ENCODE measurements at regions not wholly inside any gene's neighbourhood (a gene's known extent, or its start where the extent isn't known, plus 50 kb on each side); places are given as distances from the start of the nearest gene placed in this dataset.
"Not testable (repeated sequence)": the region's sequence is repeated elsewhere in the genome, so short reads cannot be mapped to it uniquely, and the experiment has no call there.

GRCh38 chr18:39208729-39209128 is 1643.1 kb upstream of the CELF4 start:
- H3K27ac ChIP-seq: no peak overlapping the region
- TF ChIP-seq POLR2AphosphoS5 (IDR thresholded peaks at IDR 0.05) (no peak), POLR2A (IDR thresholded peaks at IDR 0.05) (no peak), EP300 (IDR thresholded peaks at IDR 0.05) (no peak)
- TF ChIP-seq, protein P1, sequence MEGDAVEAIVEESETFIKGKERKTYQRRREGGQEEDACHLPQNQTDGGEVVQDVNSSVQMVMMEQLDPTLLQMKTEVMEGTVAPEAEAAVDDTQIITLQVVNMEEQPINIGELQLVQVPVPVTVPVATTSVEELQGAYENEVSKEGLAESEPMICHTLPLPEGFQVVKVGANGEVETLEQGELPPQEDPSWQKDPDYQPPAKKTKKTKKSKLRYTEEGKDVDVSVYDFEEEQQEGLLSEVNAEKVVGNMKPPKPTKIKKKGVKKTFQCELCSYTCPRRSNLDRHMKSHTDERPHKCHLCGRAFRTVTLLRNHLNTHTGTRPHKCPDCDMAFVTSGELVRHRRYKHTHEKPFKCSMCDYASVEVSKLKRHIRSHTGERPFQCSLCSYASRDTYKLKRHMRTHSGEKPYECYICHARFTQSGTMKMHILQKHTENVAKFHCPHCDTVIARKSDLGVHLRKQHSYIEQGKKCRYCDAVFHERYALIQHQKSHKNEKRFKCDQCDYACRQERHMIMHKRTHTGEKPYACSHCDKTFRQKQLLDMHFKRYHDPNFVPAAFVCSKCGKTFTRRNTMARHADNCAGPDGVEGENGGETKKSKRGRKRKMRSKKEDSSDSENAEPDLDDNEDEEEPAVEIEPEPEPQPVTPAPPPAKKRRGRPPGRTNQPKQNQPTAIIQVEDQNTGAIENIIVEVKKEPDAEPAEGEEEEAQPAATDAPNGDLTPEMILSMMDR (IDR thresholded peaks at IDR 0.05): no peak
- H3K9me3 ChIP-seq: no peaks in the 10 kb centered on the region
- WGBS, 2 donors: 85 to 86% methylated on average over 2 of the region's 2 CpGs
- no peak for DNase-seq
- no peaks in the 10 kb centered on the region for H3K36me3 ChIP-seq
- H3K27me3 ChIP-seq: no peaks in the 10 kb centered on the region
- no peak overlapping the region for H3K4me3 ChIP-seq
- H3K4me1 ChIP-seq: no peaks in the 10 kb centered on the region
- intact Hi-C loops (cut with DNase I): no loop called here

- H3K4me3 ChIP-seq: no peak overlapping the region
- H3K9me3 ChIP-seq: no peaks in the 10 kb centered on the region
- TF ChIP-seq EP300 (IDR thresholded peaks at IDR 0.05): no peak
- TF ChIP-seq, protein P1 (IDR thresholded peaks at IDR 0.05): no peak
- TF ChIP-seq POLR2A (IDR thresholded peaks at IDR 0.05): no peak
- TF ChIP-seq POLR2AphosphoS5 (IDR thresholded peaks at IDR 0.05): no peak
- DNase-seq: no peak
- no peaks in the 10 kb centered on the region for H3K4me1 ChIP-seq
- H3K27me3 ChIP-seq: no peaks in the 10 kb centered on the region
- intact Hi-C loops (cut with DNase I): no loop called here
- whole genome bisulfite sequencing, 2 donors: 55 to 74% methylated on average over 2 of the region's 2 CpGs
- no peak overlapping the region for H3K27ac ChIP-seq
- no peaks in the 10 kb centered on the region for H3K36me3 ChIP-seq
Measured at GRCh38 chr18:39208190-39208589, 1642.6 kb upstream of the CELF4 start.

- H3K4me3 ChIP-seq; H3K27me3 ChIP-seq; intact Hi-C loops (cut with DNase I); H3K36me3 ChIP-seq; H3K9me3 ChIP-seq; H3K27ac ChIP-seq; H3K4me1 ChIP-seq; DNase-seq: not testable (repeated sequence)
- WGBS, 2 donors: 86 to 95% methylated on average over 4 of the region's 4 CpGs
Measured at GRCh38 chr18:39206398-39207103, 1641.0 kb upstream of the CELF4 start.

- TF ChIP-seq POLR2A (IDR thresholded peaks at IDR 0.05) (no peak), EP300 (IDR thresholded peaks at IDR 0.05) (no peak)
- TF ChIP-seq, protein P1 (IDR thresholded peaks at IDR 0.05): no peak
- intact Hi-C loops (cut with DNase I): no loop called here
Measured at GRCh38 chr18:39205565-39206195, 1640.1 kb upstream of the CELF4 start.

GRCh38 chr18:39200153-39200552 is 1634.6 kb upstream of the CELF4 start:
- WGBS, 2 donors: 93 to 96% methylated on average over 6 of the region's 6 CpGs
- intact Hi-C loops (cut with DNase I): no loop called here
- no peak overlapping the region for H3K27ac ChIP-seq
- H3K36me3 ChIP-seq: no peaks in the 10 kb centered on the region
- H3K9me3 ChIP-seq: no peaks in the 10 kb centered on the region
- TF ChIP-seq EP300 (IDR thresholded peaks at IDR 0.05) (no peak), POLR2A (IDR thresholded peaks at IDR 0.05) (no peak), POLR2AphosphoS5 (IDR thresholded peaks at IDR 0.05) (no peak)
- TF ChIP-seq, protein P1 (IDR thresholded peaks at IDR 0.05): no peak
- no peaks in the 10 kb centered on the region for H3K4me1 ChIP-seq
- H3K4me3 ChIP-seq: no peak overlapping the region
- DNase-seq: no peak
- no peaks in the 10 kb centered on the region for H3K27me3 ChIP-seq

More at GRCh38 chr18:39205565-39206195, 1640.1 kb upstream of the CELF4 start:
- Histone ChIP-seq H3K27ac (no peak overlapping the region), H3K4me3 (no peak overlapping the region), H3K36me3 (no peaks in the 10 kb centered on the region), H3K4me1 (no peaks in the 10 kb centered on the region), H3K27me3 (no peaks in the 10 kb centered on the region), H3K9me3 (no peaks in the 10 kb centered on the region)
- DNase-seq: no peak
- 63 to 80% methylated on average over 6 of the region's 6 CpGs for WGBS, 2 donors

Measured in sigmoid colon (tissue), 6 donors.